HFFc6 (cell line): ENCODE measurements at regions not wholly inside any gene's neighbourhood (a gene's known extent, or its start where the extent isn't known, plus 50 kb on each side); places are given as distances from the start of the nearest gene placed in this dataset.

ENCODE experiments used
- DNase-seq: peaks from one replicate; pipeline ENCODE4 v3.0.0-alpha.2; 2018
- H3K27ac Mint-ChIP-seq: 2 replicates; pipeline ENCODE4 v1.8.0; 2020; ENCODE audit warnings: mild to moderate bottlenecking, mixed read lengths
- H3K27me3 Mint-ChIP-seq: 2 replicates; pipeline ENCODE4 v1.8.0; 2021; ENCODE audit warnings: mild to moderate bottlenecking, moderate library complexity, mixed read lengths; ENCODE audit not compliant: insufficient read depth
- H3K36me3 Mint-ChIP-seq: 2 replicates; pipeline ENCODE4 v1.8.0; 2021; ENCODE audit warnings: low read depth, mixed read lengths
- H3K4me1 Mint-ChIP-seq: 2 replicates; pipeline ENCODE4 v1.8.0; 2020; ENCODE audit warnings: low read depth, mixed read lengths
- H3K4me3 Mint-ChIP-seq: 2 replicates; pipeline ENCODE4 v1.8.0; 2020; ENCODE audit warnings: mild to moderate bottlenecking, moderate library complexity, mixed read lengths
- H3K9me3 Mint-ChIP-seq: 2 replicates; pipeline ENCODE4 v1.8.0; 2020; ENCODE audit warnings: mild to moderate bottlenecking, mixed read lengths
- TF ChIP-seq, protein P1 (sequence below): fragments of 200-600 bp; sonication (generic); IDR thresholded peaks from 2 replicates; pipeline ENCODE4 v1.5.0; 2021; ENCODE audit warnings: antibody characterized with exemption, mild to moderate bottlenecking

DNA sequence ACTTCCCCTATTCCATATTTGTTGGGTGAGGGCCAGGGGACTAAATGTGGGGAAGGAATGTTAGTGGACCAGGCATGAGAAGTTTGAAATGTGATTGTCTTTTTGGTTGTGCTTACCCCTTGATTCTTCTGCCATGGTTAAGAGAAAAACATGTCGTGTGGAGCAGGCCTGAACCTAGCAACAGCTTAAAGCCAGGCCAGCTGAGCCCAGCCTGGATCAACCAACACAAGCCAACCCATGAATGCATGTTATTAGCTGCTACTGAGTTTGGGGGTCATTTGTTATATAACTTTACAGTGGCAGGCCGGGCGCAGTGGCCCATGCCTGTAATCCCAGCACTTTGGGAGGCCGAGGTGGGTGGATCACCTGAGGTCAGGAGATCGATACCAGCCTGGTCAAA lies 52.4 kb upstream of the TRIO start:
- H3K27me3 Mint-ChIP-seq, result peaks cover 2% of the 10 kb centered on the region; the same call in 1 of the 2 replicates
- no peak overlapping the region for H3K4me3 Mint-ChIP-seq
- no peak overlapping the region for H3K27ac Mint-ChIP-seq
- no peaks in the 10 kb centered on the region; the same call in none of the 2 replicates for H3K9me3 Mint-ChIP-seq
- no peak for DNase-seq
- H3K36me3 Mint-ChIP-seq, result no peaks in the 10 kb centered on the region; the same call in 1 of the 2 replicates
- no peaks in the 10 kb centered on the region for H3K4me1 Mint-ChIP-seq
- TF ChIP-seq, protein P1, sequence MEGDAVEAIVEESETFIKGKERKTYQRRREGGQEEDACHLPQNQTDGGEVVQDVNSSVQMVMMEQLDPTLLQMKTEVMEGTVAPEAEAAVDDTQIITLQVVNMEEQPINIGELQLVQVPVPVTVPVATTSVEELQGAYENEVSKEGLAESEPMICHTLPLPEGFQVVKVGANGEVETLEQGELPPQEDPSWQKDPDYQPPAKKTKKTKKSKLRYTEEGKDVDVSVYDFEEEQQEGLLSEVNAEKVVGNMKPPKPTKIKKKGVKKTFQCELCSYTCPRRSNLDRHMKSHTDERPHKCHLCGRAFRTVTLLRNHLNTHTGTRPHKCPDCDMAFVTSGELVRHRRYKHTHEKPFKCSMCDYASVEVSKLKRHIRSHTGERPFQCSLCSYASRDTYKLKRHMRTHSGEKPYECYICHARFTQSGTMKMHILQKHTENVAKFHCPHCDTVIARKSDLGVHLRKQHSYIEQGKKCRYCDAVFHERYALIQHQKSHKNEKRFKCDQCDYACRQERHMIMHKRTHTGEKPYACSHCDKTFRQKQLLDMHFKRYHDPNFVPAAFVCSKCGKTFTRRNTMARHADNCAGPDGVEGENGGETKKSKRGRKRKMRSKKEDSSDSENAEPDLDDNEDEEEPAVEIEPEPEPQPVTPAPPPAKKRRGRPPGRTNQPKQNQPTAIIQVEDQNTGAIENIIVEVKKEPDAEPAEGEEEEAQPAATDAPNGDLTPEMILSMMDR, result no peak

- H3K4me3 Mint-ChIP-seq, result no peak overlapping the region
- H3K9me3 Mint-ChIP-seq, result no peaks in the 10 kb centered on the region; the same call in none of the 2 replicates
- H3K36me3 Mint-ChIP-seq, result no peaks in the 10 kb centered on the region; the same call in 1 of the 2 replicates
- no peaks in the 10 kb centered on the region for H3K4me1 Mint-ChIP-seq
- DNase-seq, result no peak
- TF ChIP-seq, protein P1, result no peak
- no peak overlapping the region for H3K27ac Mint-ChIP-seq
- peaks cover 2% of the 10 kb centered on the region for H3K27me3 Mint-ChIP-seq
Observed at GRCh38 chr5:14090290-14090689, 52.9 kb upstream of the TRIO start.

GRCh38 chr5:14089198-14089597 lies 53.9 kb upstream of the TRIO start:
- H3K9me3 Mint-ChIP-seq, result no peaks in the 10 kb centered on the region; the same call in none of the 2 replicates
- H3K27ac Mint-ChIP-seq, result no peak overlapping the region
- peaks cover 2% of the 10 kb centered on the region for H3K27me3 Mint-ChIP-seq
- H3K36me3 Mint-ChIP-seq, result no peaks in the 10 kb centered on the region; the same call in 1 of the 2 replicates
- no peak for DNase-seq
- H3K4me1 Mint-ChIP-seq, result no peaks in the 10 kb centered on the region
- TF ChIP-seq, protein P1, result no peak
- no peak overlapping the region for H3K4me3 Mint-ChIP-seq

DNA sequence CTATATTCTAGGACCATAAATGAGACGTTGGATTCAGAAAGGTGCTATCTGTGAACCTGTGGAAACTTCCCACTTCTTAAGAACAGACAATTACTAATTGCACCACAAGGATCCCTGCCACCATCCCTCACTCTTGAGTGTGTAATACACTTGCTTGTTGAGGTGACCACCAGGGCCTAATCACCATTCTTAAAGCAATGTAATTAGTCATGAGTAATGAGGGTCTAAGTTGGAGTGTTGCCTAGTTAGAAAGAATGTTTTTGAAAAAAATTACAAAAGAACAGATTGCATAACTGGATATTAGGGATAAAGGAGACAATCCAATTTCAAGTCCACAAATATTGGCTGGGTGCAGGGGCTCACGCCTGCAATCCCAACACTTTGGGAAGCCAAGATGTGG lies 56.9 kb upstream of the TRIO start:
- peaks cover 2% of the 10 kb centered on the region for H3K27me3 Mint-ChIP-seq
- H3K9me3 Mint-ChIP-seq, result no peaks in the 10 kb centered on the region; the same call in none of the 2 replicates
- no peak overlapping the region for H3K4me3 Mint-ChIP-seq
- DNase-seq, result no peak
- H3K36me3 Mint-ChIP-seq, result no peaks in the 10 kb centered on the region; the same call in 1 of the 2 replicates
- TF ChIP-seq, protein P1, result no peak
- H3K4me1 Mint-ChIP-seq, result no peaks in the 10 kb centered on the region
- H3K27ac Mint-ChIP-seq, result no peak overlapping the region

DNA sequence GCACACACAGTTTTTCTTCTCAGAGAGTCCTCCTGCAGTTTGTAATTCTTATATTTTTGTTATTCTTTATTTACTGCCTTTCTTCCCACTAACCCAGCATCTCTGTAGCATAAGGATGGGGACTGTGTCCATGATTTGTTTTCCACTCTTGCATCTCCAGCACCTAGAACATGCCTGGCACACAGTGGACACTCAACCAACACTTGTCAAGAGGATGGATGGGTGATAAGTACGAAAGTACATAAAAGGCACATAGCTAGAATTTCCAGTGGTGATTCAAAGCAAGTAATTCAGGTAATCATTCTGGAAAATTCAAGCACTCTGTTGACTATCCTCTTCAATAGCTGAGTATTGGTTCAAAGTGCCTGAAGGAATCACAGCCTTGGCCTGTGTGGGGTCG lies 60.2 kb upstream of the TRIO start:
- H3K9me3 Mint-ChIP-seq, result no peaks in the 10 kb centered on the region
- H3K27me3 Mint-ChIP-seq, result peaks cover 2% of the 10 kb centered on the region
- DNase-seq, result no peak
- no peak overlapping the region for H3K4me3 Mint-ChIP-seq
- H3K27ac Mint-ChIP-seq, result no peak overlapping the region
- H3K4me1 Mint-ChIP-seq, result no peaks in the 10 kb centered on the region
- H3K36me3 Mint-ChIP-seq, result no peaks in the 10 kb centered on the region
- TF ChIP-seq, protein P1, result no peak

- Mint-ChIP-seq H3K4me3 (no peak overlapping the region), H3K9me3 (no peaks in the 10 kb centered on the region), H3K4me1 (no peaks in the 10 kb centered on the region), H3K27me3 (peaks cover 2% of the 10 kb centered on the region), H3K36me3 (no peaks in the 10 kb centered on the region), H3K27ac (no peak overlapping the region)
- no peak for DNase-seq
- TF ChIP-seq, protein P1, result no peak
Observed at GRCh38 chr5:14082523-14082922, 60.6 kb upstream of the TRIO start.
